Astrocyte of the spinal cord (primary cell): ENCODE measurements at regions not wholly inside any gene's neighbourhood (a gene's known extent, or its start where the extent isn't known, plus 50 kb on each side); places are given as distances from the start of the nearest gene placed in this dataset.

Source experiments
- DNase-seq: peaks from one replicate; pipeline ENCODE4 v3.0.0; 2011; ENCODE audit warnings: low read depth, low spot score
- H3K4me3 ChIP-seq: 2 replicates; pipeline ENCODE4 v1.5.1; 2011; ENCODE audit warnings: low read depth, mild to moderate bottlenecking, low read length, moderate library complexity
- in situ Hi-C: cut with HindIII; loops from 2 replicates; pipeline ENCODE4 v1.10.0; 2017; ENCODE audit warnings: low sequenced_read_pairs
- TF ChIP-seq, protein P1 (sequence below): IDR thresholded peaks from 2 replicates; pipeline ENCODE4 v1.5.1; 2012; ENCODE audit warnings: low read depth, mild to moderate bottlenecking, low read length, inconsistent platforms

DNA sequence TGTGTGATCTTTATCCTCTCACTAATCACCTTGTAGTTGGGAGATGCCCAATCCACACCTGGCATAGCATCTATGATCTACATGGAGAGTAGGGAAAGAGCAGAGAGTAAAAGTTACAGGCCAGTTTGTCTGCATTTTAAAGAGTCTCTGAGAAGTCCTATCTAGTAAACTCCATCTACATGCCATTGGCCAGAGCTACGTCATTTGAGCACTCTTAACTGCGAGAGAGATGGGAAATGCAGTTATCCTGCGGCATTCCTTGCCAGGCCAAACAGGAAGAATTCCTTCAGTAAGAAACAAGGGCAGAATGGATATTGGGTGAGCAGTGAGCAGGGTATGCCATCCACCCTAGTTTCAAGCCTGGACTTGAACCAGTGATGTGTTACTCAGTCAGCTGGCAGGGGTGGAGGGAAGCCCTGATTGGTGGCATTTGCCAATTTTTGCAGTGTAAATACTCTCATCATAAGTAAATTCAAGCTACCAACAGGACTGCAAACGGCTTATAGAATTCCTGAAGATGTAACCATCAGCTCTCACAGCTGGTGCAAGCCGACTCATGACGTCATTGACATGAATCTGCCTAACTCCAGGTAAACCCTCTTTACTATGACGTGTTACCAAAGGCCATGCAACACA lies 156.8 kb upstream of the MSX2 start:
- no peak for DNase-seq
- TF ChIP-seq, protein P1, sequence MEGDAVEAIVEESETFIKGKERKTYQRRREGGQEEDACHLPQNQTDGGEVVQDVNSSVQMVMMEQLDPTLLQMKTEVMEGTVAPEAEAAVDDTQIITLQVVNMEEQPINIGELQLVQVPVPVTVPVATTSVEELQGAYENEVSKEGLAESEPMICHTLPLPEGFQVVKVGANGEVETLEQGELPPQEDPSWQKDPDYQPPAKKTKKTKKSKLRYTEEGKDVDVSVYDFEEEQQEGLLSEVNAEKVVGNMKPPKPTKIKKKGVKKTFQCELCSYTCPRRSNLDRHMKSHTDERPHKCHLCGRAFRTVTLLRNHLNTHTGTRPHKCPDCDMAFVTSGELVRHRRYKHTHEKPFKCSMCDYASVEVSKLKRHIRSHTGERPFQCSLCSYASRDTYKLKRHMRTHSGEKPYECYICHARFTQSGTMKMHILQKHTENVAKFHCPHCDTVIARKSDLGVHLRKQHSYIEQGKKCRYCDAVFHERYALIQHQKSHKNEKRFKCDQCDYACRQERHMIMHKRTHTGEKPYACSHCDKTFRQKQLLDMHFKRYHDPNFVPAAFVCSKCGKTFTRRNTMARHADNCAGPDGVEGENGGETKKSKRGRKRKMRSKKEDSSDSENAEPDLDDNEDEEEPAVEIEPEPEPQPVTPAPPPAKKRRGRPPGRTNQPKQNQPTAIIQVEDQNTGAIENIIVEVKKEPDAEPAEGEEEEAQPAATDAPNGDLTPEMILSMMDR, result no peak
- H3K4me3 ChIP-seq, result no peak overlapping the region
- in situ Hi-C loops, result no loop called here

- in situ Hi-C loops, result no loop called here
- H3K4me3 ChIP-seq, result no peak overlapping the region
- DNase-seq, result peak; percentile 19
- TF ChIP-seq, protein P1, result no peak
These were observed 153.7 kb upstream of the MSX2 start for GRCh38 chr5:174570662-174571061.

- in situ Hi-C loops, result no loop called here
- peak; percentile 95 for DNase-seq
- TF ChIP-seq, protein P1, result peak; percentile 47
These were observed 152.6 kb upstream of the MSX2 start for GRCh38 chr5:174571662-174572397.

DNA sequence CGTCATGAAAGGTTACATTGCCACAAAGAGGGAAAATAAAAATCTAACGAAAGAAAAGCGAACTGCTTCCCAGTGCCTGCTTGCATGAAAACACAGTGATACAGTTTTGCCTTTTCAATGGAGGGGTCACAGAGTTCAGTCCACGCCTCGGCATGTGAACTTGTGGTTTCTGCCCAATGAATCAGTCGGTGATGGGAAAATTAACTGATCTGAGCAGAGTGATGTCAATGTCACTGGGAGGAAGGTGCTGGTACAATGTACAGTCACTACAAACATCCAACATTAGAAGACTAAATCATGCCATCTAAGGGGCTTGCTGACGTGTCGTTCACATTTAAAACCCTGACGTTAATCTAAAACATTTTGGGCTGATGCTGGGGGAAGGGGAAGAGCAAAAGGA lies 151.8 kb upstream of the MSX2 start:
- no peak for DNase-seq
- H3K4me3 ChIP-seq, result no peak overlapping the region
- in situ Hi-C loops, result no loop called here
- TF ChIP-seq, protein P1, result no peak

More at GRCh38 chr5:174571662-174572397, 152.6 kb upstream of the MSX2 start:
- no peak overlapping the region for H3K4me3 ChIP-seq

GRCh38 chr5:174573221-174573994 lies 151.0 kb upstream of the MSX2 start:
- TF ChIP-seq, protein P1, result no peak
- in situ Hi-C loops, result no loop called here
- no peak overlapping the region for H3K4me3 ChIP-seq
- no peak for DNase-seq

GRCh38 chr5:174575043-174575442 lies 149.3 kb upstream of the MSX2 start:
- TF ChIP-seq, protein P1, result no peak
- DNase-seq, result no peak
- in situ Hi-C loops, result no loop called here
- no peak overlapping the region for H3K4me3 ChIP-seq
